Fibroblast of skin of abdomen (primary cell): ENCODE measurements at regions not wholly inside any gene's neighbourhood (a gene's known extent, or its start where the extent isn't known, plus 50 kb on each side); places are given as distances from the start of the nearest gene placed in this dataset.
"Not testable (repeated sequence)": the region's sequence is repeated elsewhere in the genome, so short reads cannot be mapped to it uniquely, and the experiment has no call there.

Experiments used
- DNase-seq: peaks from one replicate; pipeline ENCODE4 v3.0.0-alpha.2; 2013

DNA sequence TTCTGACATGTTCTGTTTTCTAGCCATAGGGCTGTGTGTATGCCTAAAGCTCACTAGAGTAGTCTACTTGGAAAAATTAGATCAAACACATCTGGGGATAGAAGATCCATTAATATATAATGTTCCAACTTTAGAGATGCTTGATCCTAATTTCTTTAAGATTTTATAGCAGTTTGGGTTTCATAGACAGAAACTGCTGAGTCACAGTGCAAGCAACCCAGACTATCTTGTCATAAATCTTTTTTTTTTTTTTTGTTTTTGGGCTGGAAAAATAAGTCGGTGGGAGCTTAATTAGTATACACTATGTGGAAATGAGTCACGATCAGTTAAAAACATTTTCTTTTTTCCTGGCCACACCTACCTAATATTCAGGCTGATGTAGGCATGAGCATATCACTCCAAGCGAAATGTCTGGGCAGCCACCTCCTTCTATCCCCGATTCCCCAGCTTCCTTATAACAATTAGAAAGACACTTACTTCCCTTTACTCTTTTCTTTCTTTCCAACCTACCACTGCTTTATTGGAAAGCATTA, 58.2 kb upstream of the CASK start:
- no peak for DNase-seq

- DNase-seq = not testable (repeated sequence)
These were observed 51.3 kb upstream of the CASK start for GRCh38 chrX:41974677-41975076.

- DNase-seq = no peak
These were observed 49.9 kb upstream of the CASK start for GRCh38 chrX:41973208-41973607.
